Renal cortical epithelial cell (primary cell): ENCODE measurements at regions not wholly inside any gene's neighbourhood (a gene's known extent, or its start where the extent isn't known, plus 50 kb on each side); places are given as distances from the start of the nearest gene placed in this dataset.
"Not testable (repeated sequence)": the region's sequence is repeated elsewhere in the genome, so short reads cannot be mapped to it uniquely, and the experiment has no call there.

Source experiments
- DNase-seq: peaks from one replicate; pipeline ENCODE4 v3.0.0-alpha.2; 2011; ENCODE audit warnings: low read depth

DNA sequence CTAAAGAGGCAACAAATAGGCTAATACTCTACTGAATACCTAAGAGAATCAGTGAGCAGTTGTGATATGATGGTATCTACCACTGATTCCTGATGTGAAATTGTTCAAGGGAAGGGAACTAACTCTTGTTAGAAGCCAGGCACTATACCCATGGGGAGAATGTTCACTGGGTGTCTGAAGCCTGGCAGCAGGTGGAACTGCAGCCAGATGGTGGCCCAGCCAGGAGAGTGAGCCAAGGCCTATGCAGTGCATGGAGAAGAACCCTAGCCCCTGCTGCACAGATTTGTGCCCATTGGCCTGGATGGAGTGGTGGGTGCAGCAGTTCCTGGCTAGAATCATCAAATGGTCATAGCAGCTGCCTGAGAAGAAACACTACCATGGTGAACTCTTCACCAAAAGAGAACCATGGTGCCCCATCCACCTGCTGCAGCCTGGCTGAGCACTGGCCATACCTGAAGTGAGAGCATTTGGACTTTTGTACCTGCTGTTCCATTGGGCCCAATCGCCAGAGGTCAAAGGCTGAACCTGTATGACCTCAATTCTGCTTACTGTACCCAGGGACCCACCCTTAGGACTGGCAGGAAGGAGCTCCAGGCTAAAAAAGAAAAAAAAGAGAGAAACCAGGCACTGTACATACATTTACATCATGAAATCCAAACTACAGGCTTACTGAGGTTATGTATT is 118.8 kb upstream of the IVNS1ABP start:
- DNase-seq = no peak

DNA sequence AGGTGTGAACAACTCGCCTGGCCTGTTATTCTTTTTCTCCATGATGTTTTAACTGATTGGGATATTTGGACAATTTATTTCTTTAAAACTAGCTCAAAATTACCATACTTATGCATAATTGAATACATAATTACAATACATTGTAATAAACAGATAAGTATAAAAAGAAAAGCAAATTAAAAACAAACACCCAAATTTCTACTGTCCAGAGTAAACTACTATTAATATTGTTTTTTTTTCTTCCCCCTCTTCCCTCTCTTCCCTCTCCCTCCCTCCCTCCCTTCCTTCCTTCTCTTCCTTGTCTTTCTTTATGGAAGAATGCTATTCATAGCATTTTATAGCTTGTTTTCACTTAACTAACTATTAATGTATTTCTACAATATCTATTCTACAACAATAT is 117.7 kb upstream of the IVNS1ABP start:
- no peak for DNase-seq

DNA sequence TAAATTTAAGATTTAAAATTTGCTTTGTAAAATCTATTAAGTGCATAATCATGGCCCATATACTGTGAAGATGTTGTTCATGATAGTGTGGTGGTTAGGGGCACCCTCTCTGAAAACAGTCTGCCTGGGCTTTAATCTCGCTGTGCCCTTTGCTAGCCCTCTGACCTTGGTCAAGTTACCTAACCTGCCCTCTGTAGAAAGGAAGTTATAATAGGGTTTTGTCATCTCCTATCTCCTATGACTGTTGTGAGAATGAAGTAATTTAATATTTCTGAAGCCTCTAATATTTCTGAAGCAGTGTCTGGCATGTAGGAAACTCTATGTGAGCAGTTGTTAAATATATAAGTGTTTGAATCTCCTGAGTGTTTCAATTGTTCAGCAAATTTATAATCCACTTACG is 116.6 kb upstream of the IVNS1ABP start:
- no peak for DNase-seq

DNA sequence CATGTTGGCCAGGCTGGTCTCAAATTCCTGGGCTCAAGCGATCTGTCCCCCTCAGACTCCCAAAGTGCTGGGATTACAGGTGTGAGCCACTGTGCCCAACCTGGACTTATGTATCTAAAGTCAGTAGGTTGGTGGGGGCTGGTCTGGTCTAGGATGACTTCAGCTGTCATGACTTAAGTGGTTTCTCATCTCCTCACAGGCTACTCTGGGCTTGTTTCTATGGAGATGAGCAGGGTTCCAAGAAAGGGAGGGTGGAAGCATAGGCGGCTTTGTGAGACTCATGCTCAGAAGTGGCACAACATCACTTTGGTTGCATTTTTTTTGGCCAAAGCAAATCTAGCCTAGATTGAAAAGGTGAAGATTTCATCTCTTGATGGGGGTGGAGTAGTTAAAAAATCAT is 115.9 kb upstream of the IVNS1ABP start:
- DNase-seq = no peak

DNA sequence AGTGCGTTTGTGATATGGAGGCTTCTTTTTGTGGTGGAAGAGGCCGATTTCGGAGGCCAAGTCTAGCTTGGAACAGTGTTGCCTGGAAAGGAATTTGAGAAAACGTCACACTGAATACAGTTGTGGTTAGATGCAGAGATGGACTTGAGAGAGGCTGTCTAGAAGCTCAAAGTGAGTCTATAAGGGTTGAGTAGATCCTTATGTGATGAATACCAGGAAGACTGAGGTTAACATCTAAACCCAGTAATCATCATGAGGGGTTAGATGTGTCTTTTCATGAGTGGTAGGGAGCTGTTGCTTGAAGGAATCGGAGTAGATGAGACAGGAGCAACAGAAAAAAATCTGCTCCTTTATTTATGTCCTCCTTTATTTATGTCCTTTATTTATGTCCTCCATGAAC is 114.6 kb upstream of the IVNS1ABP start:
- DNase-seq = no peak

DNA sequence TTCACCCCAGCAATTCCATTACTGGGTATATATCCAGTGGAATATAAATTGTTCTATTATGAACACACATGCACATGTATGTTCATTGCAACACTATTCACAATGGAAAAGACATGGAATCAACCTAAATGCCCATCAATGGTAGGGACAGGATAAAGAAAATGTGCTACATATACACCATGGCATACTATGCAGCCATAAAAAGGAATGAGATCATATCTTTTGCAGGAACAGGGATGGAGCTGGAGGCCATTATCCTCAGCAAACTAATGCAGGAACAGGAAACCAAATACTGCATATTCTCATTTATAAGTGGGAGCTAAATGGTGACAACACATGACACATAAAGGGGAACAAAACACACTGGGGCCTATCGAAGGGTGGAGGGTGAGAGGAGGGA is 112.6 kb upstream of the IVNS1ABP start:
- DNase-seq = not testable (repeated sequence)

DNA sequence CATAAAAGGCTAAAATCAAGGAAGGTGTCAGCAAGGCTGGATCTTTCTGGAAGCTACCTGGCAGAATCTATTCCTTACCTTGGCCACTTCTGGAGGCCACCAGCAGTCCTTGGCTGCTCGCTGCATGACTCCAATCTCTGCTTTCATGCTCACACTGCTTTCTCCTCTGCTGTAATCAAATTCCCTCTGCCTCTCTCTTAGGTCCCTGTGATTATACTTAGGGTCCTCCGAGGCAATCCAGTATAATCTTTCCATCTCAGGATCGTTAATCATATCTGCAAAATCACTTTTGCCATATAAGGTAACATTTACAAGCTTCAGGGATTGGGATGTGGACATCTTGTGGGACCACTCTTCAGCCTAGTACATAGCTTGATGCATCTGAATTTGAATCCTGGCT is 110.7 kb upstream of the IVNS1ABP start:
- no peak for DNase-seq

DNA sequence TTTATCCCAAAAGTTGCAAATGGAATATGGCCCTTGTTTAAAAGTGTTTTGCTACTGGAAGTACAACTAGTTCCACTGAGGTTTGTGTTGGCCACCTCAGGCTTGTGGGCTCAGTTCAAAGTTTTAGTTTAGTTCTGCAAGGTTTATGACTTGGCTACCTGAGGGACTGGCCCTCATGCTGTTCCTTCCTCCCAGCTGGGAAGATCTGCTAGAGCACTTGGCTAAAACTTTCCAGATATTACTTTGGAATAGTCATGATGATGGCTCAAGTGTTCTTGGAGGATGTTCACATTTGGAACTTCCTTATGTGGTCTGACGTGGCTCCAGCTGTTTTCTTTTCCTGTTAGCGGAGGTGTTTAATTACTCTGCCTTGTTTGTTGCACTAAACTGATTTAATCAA is 110.2 kb upstream of the IVNS1ABP start:
- no peak for DNase-seq

DNA sequence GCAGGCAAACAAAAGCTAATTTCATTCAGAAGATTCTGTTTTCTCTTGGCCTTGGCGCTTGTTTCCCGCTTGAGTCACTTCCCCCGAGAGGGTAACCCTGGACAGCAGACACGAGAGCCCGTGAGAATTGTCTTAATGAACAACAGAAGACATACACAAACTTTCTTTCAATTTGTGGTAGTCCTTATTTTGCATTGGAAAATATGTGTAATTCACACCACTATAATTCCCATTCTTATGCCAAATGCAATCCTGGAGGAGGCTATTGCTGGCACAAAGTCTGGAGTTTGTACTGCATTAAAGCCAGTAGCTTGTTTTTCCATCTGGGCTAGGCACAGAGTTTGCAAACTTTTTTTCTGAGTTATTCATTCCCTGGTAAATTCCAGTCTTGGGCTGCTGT is 109.8 kb upstream of the IVNS1ABP start:
- DNase-seq = no peak

DNA sequence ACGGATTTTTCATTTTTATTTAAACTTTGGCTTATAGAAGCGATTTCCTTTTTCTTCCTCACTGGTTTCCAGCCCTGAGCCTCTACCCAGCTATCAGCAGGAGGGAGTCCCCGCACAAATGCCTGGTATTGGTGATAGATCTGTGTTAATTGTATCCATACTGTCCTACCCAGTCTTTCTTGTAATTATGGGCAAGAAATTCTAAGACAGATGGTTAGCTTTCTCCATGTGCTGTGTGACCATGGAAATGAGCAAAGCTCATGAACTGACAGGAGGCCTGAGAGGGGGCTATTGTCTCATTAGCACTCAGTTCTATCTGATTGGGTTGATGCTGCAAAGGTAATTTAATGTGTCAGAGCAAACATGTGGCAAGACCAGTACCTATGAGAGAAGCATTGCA is 108.1 kb upstream of the IVNS1ABP start:
- no peak for DNase-seq

DNA sequence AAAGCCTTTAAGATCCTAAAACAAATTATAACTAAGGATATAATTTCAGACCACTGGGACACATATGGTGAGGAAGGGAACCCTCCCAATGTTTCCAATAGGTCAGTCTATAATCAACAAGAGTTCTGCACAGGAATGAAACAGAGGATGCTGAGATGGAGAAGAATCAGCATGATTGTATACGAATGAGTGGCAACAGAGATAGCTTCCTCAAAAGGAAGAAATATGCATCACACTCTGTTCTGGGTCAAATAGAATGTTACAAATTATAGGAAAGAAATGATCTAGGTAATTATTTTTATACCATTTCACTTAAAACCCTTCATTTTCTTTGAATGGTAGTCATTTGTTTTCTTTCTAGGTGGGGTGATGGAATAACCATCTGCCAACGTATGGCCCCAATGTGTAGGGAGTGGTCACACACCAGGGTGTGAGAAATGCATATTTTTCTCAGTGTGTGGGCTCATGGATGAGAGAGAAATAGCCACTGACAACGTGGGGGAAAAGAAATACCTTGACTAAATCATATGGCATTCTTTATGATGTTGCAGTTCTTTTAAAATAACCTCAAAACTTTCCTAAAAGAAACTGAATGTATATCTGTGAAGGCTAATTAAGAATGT is 104.6 kb upstream of the IVNS1ABP start:
- no peak for DNase-seq

DNA sequence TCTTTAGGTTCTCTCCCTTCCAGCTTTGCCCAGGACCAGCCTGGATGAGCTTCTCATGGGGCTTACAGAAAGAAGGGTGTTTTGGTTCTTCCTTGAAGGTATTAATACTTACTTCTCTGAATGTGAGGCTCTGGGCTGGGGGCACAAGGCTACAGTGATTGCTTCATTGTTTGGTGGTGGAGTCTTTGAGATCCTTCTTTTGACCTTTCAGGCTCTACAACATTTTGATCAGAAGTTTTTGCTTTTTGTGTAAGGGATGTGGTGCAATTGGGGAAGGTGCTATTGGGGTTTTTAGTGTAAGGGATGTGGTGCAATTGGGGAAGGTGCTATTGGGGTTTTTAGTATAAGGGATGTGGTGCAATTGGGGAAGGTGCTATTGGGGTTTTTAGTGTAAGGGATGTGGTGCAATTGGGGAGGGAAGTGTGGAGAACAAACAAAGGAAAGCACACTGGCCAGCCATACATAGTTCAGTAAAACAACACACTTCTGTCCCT is 103.6 kb upstream of the IVNS1ABP start:
- no peak for DNase-seq

DNA sequence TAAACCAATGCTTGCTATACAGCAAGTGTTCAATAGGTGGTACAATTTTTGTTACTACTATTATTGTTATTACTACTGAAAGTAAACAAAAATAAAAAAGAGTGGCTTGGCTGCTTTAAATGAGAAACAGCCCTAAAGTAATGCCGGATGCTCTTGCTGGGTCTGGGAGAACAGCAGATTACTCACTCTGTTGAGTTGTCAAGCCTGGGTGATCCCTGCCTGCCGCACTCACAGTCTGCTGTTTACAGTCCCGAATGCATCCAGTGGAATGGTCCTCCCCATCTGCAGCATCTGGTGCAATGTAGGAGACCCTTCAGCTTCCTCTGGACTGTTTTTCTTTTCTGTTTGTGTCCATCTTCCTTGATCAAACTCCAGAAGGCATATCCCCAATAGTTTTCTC is 102.7 kb upstream of the IVNS1ABP start:
- DNase-seq = peak; percentile 55

DNA sequence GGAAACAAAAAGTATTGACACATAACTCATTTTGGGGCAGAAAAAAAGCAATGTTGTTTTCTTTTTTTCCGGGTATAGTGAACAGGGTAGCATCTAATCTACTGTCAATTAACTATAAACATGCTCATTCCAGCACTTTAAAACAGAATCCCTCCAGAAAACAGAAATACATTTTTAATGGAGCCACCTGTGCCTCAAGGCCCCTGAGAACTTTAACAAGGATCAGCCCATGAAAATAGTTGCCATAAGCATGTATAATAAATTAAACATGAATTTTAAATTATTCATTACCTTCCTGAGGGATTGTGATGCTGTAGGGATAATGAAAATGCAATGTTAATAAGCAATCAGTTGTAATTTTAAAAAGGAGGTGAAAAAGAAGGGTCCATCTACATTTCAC is 101.4 kb upstream of the IVNS1ABP start:
- DNase-seq = no peak

DNA sequence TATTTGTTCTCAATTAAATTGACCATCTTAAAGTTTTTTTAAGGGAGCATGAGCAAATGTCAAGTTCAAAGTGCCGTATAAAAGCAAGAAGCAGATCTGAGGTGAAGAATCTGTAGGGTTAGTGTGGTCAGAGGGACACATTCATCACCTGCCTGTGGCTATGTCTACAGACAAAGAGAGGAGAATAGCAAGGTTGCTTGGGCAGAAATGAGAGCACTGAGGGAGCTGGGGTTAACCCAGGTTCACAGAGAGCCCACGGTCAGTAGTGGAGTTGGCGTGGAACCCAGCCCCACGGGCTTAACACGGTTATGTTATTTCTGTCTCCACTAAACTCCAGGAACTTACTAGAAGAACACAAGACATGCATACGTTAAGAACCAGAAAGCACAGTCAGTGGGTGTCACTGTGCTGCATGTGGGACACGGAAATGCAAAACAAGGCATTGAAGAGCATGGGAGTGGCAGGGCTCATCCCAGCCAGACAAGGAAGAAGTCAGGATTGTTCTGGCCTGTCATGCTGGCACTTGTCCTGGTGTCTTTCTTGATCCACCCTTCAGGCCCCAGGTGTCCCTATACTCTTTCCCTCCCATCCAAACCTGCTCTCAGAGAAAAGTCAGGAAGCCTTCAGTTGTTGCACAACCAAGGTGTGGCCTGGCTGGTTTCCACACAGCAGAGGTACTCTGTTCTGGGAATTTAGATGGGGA is 95.5 kb upstream of the IVNS1ABP start:
- DNase-seq = no peak

DNA sequence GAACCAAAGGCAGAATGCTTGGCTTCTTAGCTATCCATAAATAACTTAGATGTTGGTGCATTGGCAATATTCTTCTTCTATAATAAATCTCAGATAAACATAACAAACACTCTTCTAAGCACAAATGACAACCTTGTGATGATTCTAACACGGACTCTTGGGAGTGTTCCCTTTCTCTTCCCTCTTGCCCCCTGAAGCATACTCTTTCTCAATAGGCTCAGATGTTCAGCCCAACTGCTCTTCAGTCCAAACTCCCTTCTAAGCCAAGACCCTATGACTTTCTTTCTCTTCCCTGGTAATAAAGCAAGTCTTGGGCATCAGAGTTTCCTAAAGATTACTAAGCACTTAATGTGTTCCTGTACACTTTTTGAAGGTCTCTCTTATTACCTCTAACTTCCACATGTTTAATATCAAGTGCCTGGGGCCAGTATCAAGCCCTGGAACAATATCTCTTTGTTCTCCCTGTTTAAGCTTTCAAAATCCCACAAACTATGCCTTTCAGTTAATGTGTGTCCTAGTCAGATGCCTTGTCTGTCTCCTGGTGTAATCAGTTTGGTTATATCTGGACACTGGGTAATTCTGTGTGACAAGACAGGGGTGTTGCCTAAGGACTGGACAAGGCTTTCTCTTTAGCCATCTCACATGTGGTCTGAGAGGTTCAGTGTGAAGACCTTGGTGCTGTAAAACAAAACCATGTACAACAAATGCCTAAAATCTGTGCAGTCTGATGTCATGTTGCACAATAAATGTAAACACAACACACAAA is 92.9 kb upstream of the IVNS1ABP start:
- DNase-seq = peak; percentile 61

DNA sequence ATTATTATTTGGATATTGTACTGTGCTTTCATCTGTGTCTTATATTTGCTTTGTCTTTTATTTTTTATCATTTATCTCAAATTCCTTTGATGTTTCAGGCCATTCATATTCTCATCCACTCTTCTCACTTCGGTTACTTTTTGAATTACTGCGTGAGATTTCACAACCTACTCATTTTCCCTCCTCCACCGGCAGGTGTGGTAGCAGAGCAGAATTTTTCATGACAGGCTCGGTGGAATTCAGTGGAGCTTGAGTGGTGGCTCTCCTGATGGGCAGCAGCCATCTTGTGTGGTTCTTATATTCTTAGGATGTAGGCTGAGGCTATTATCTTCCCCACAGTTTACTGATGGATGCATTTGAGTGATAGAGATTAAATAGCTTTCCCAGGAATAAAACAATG is 92.3 kb upstream of the IVNS1ABP start:
- DNase-seq = no peak

DNA sequence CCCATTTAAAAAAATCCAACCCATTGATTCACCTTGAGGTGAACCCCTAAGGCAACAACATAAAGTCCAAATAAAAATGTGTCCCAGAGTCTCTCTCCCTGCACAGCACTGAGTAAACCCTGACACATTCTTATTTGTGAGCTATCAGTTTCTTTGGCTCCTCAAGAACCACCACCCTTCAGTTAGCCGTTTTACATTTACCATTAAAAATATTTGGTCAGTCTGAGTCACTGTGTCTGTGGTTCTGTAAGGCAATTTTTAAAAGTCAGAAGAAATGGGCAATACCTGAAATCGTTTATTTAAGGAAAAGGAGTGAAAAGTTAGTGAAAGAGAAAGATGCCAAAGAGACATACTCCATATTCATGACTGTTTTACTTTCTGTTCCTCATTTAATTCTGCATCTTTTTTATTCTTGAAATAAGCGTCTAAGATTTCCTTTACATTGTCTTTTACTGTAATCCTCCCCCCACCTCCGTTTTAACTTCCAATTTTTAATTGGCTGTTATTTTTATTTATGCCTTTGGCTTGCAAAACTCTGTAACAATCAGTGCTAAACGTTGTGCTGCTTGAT is 91.7 kb upstream of the IVNS1ABP start:
- no peak for DNase-seq

DNA sequence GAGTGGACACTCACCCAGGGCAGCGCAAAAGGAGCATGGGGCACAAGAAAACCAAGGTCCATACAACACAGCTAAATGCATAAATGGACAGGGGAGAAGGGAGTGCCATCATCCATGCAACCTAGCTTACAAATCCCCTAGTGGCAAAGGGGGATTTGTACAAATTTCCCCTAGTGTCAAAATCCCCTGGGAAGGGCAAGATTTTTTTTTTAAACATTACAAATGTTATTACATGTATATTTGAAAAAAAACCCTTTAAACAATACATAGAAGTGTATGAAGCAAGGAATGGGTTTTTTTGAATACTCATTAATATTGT is 89.6 kb upstream of the IVNS1ABP start:
- no peak for DNase-seq

DNA sequence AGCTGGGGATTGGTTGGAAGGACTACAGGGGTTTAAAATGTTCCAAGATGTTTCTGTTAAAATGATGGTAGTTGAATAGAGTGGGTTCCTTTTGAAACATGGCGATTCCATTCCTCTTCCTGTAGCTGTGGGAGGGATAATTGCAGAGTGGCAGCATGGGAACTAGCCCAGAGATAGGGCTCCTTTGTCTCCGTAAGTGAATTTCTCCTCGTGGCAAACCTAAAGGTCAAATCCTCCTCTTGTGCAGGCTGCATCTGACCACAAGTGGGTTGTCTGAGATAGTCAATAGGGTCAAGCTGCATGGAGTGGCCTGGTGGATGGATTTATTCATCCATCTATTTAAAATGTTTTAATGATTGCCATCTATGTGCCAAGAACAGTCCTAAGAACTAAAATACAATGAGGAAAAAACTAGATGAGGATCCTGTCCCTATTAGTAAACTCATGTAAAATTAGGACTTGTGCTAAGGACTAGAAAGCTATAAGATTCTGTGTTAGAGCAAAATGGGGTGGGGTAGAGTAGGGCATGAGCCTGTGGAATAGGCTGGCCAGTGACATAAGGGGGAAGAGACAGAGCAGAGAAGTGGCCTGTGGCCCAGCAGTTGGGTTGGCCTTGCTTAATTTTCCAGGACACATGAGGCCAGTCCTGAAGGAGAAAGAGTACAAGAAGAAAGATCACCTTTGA is 89.1 kb upstream of the IVNS1ABP start:
- no peak for DNase-seq

DNA sequence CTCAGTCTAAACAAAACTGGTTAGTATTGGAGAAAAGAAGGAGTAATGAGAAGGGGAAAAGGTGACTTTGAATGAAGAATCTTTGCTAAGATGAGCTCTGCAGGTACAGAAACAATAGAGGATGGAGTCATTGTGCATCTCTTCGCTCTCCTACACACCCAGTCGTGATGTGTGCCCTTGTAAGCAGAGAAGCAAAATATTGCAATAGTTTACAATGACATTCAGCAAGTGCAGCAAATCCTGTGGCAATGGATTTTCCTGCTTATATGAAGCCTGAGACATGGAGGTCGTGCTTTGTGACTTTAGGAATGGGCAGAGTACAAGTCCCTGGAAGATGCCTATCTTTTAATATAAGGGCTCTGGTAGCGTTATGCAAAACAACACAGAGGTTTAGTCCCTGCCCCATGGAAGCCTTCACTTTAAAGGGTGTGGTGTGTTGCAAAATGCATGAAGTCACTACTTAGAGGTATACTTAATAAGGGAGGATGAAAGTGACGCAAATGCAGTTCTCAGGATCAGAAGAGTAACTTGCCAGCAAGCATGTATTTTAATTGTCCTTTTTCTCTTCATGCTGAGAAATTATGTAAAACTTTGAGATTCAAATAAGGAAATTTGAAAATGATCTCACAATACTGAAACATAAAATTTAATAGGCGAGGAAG is 88.0 kb upstream of the IVNS1ABP start:
- no peak for DNase-seq
